HUES6 (cell line): ENCODE measurements at regions not wholly inside any gene's neighbourhood (a gene's known extent, or its start where the extent isn't known, plus 50 kb on each side); places are given as distances from the start of the nearest gene placed in this dataset.

Experiments used
- H3K27ac ChIP-seq: 2 replicates; pipeline ENCODE4 v1.7.0; 2013; ENCODE audit warnings: low read depth, mild to moderate bottlenecking, low read length, inconsistent platforms
- H3K27me3 ChIP-seq: 2 replicates; pipeline ENCODE4 v1.6.1; 2013; ENCODE audit warnings: low read length; ENCODE audit not compliant: control insufficient read depth, insufficient read depth
- H3K36me3 ChIP-seq: 2 replicates; pipeline ENCODE4 v1.6.1; 2013; ENCODE audit warnings: low read length; ENCODE audit not compliant: control insufficient read depth, insufficient read depth
- H3K4me1 ChIP-seq: 2 replicates; pipeline ENCODE4 v1.6.1; 2013; ENCODE audit warnings: low read length; ENCODE audit not compliant: control insufficient read depth, insufficient read depth
- H3K4me3 ChIP-seq: 2 replicates; pipeline ENCODE4 v1.5.1; 2013; ENCODE audit warnings: low read depth, low read length
- H3K9ac ChIP-seq: one replicate; pipeline ENCODE4 v1.6.1; 2013; ENCODE audit warnings: mild to moderate bottlenecking, low read length
- H3K9me3 ChIP-seq: 2 replicates; pipeline ENCODE4 v1.6.1; 2013; ENCODE audit warnings: low read depth, low read length; ENCODE audit not compliant: control insufficient read depth, insufficient read depth

GRCh38 chr2:228239907-228240561 lies 58.5 kb upstream of the SPHKAP start:
- H3K9ac ChIP-seq, result no peak overlapping the region
- no peaks in the 10 kb centered on the region for H3K4me1 ChIP-seq
- H3K27ac ChIP-seq, result no peak overlapping the region
- H3K36me3 ChIP-seq, result no peaks in the 10 kb centered on the region
- no peak overlapping the region for H3K4me3 ChIP-seq
- no peaks in the 10 kb centered on the region for H3K27me3 ChIP-seq
- H3K9me3 ChIP-seq, result no peaks in the 10 kb centered on the region

GRCh38 chr2:228239207-228239906 lies 57.9 kb upstream of the SPHKAP start:
- H3K27ac ChIP-seq, result no peak overlapping the region
- H3K4me1 ChIP-seq, result no peaks in the 10 kb centered on the region
- H3K9me3 ChIP-seq, result no peaks in the 10 kb centered on the region
- no peaks in the 10 kb centered on the region for H3K36me3 ChIP-seq
- H3K27me3 ChIP-seq, result no peaks in the 10 kb centered on the region
- no peak overlapping the region for H3K9ac ChIP-seq
- H3K4me3 ChIP-seq, result no peak overlapping the region
